H1 (cell line): ENCODE measurements at regions not wholly inside any gene's neighbourhood (a gene's known extent, or its start where the extent isn't known, plus 50 kb on each side); places are given as distances from the start of the nearest gene placed in this dataset.

Experiments used
- CTCF ChIA-PET: fragments of 300-600 bp; sonication (Branson Sonifier 250); formaldehyde crosslinking; loops from one replicate; lab custom pipeline; 2021; ENCODE audit not compliant: partially characterized antibody; lab: Charles Lee
- POLR2A ChIA-PET: fragments of 300-600 bp; sonication (Branson Sonifier 250); formaldehyde crosslinking; loops from one replicate; lab custom pipeline; 2021; ENCODE audit warnings: inconsistent platforms; ENCODE audit not compliant: partially characterized antibody; lab: Charles Lee
- DNase-seq, 2 experiments: peaks; one replicate each; pipeline versions ENCODE4 v3.0.0 to v3.0.0-alpha.2; 2010 to 2022; ENCODE audit warnings: low spot score in 2 of 2, low read depth in 1 of 2, mixed read lengths in 1 of 2
- FAIRE-seq: peaks from 2 replicates; lab custom pipeline; 2011; peaks lifted over from hg19 to GRCh38; lab: Jason Lieb, UNC
- H2AFZ ChIP-seq: 2 replicates; pipeline ENCODE4 v1.8.1; 2012; ENCODE audit warnings: low read length, inconsistent platforms
- H2AK5ac ChIP-seq: 2 replicates; pipeline ENCODE4 v1.6.1; 2013; ENCODE audit warnings: low read depth, low read length
- H2BK120ac ChIP-seq: replicated peaks from 2 replicates; pipeline ENCODE3; 2013; ENCODE audit warnings: low read depth, low read length, inconsistent platforms
- H2BK12ac ChIP-seq: 2 replicates; pipeline ENCODE4 v1.6.1; 2013; ENCODE audit warnings: low read depth, low read length
- H2BK15ac ChIP-seq: 2 replicates; pipeline ENCODE4 v1.6.1; 2013; ENCODE audit warnings: low read length
- H2BK20ac ChIP-seq: 2 replicates; pipeline ENCODE4 v1.6.1; 2013; ENCODE audit warnings: low read length
- H2BK5ac ChIP-seq: 2 replicates; pipeline ENCODE4 v1.6.1; 2013; ENCODE audit warnings: low read depth, low read length
- H3K14ac ChIP-seq: 2 replicates; pipeline ENCODE4 v1.6.1; 2013; ENCODE audit warnings: inconsistent platforms; ENCODE audit not compliant: insufficient read length
- H3K18ac ChIP-seq: 2 replicates; pipeline ENCODE4 v1.6.1; 2013; ENCODE audit warnings: low read length; ENCODE audit errors: extremely low read depth
- H3K23ac ChIP-seq: 2 replicates; pipeline ENCODE4 v1.6.1; 2013; ENCODE audit warnings: inconsistent platforms; ENCODE audit not compliant: insufficient read length
- H3K23me2 ChIP-seq: 2 replicates; pipeline ENCODE4 v1.6.1; 2013; ENCODE audit warnings: low read depth, low read length
- H3K27ac ChIP-seq: 2 replicates; pipeline ENCODE4 v1.6.1; 2011; ENCODE audit warnings: low read depth, low read length, inconsistent platforms
- H3K27me3 ChIP-seq, 4 experiments: replicated peaks in 1 of 4; 1 replicate in 1 of 4; 2 replicates in 3 of 4; pipeline versions ENCODE4 v1.6.1 to v1.8.1; 2011 to 2013; ENCODE audit warnings: low read length in 3 of 4, mild to moderate bottlenecking in 3 of 4, inconsistent platforms in 2 of 4, mixed read lengths in 2 of 4, moderate library complexity in 1 of 4; ENCODE audit not compliant: control insufficient read depth in 3 of 4, insufficient read depth in 3 of 4; ENCODE audit errors: extremely low read depth in 1 of 4
- H3K36me3 ChIP-seq, 4 experiments: 2 replicates each; pipeline versions ENCODE4 v1.6.1 to v1.8.1; 2011 to 2013; ENCODE audit warnings: mild to moderate bottlenecking in 4 of 4, low read length in 3 of 4, moderate library complexity in 2 of 4, control low read depth in 1 of 4, inconsistent platforms in 1 of 4; ENCODE audit not compliant: insufficient read depth in 4 of 4, control insufficient read depth in 2 of 4
- H3K4ac ChIP-seq: replicated peaks from 2 replicates; pipeline ENCODE3; 2013; ENCODE audit warnings: low read length, low read depth, mixed read lengths, inconsistent platforms; ENCODE audit not compliant: insufficient read length
- H3K4me1 ChIP-seq, 4 experiments: replicated peaks in 1 of 4; 1 replicate in 1 of 4; 2 replicates in 3 of 4; pipeline versions ENCODE4 v1.6.1 to v1.8.1; 2011 to 2013; ENCODE audit warnings: low read length in 3 of 4, inconsistent platforms in 2 of 4, mixed read lengths in 1 of 4; ENCODE audit not compliant: insufficient read depth in 4 of 4, control insufficient read depth in 3 of 4
- H3K4me2 ChIP-seq, 2 experiments: 2 replicates each; pipeline versions ENCODE4 v1.6.1 to v1.8.1; 2011 to 2013; ENCODE audit warnings: low read depth in 2 of 2, low read length in 2 of 2, control low read depth in 1 of 2, inconsistent platforms in 1 of 2, mild to moderate bottlenecking in 1 of 2; ENCODE audit not compliant: insufficient read depth in 1 of 2
- H3K4me3 ChIP-seq, 4 experiments: fragments of 200-600, 300-600 bp in 1 of 4; sonication (generic), shearing (Covaris generic), sonication (Bioruptor Twin) in 1 of 4; 2 replicates each; pipeline versions ENCODE4 v1.5.1 to v1.8.1; 2011 to 2016; ENCODE audit warnings: low read length in 4 of 4, low read depth in 3 of 4, control low read depth in 2 of 4, inconsistent platforms in 2 of 4, mild to moderate bottlenecking in 2 of 4, mixed read lengths in 1 of 4, moderate library complexity in 1 of 4; ENCODE audit not compliant: insufficient read depth in 2 of 4; ENCODE audit errors: extremely low read depth in 1 of 4
- H3K56ac ChIP-seq: replicated peaks from 2 replicates; pipeline ENCODE3; 2013; ENCODE audit warnings: low read depth, mild to moderate bottlenecking, mixed read lengths, low read length, inconsistent platforms; ENCODE audit not compliant: insufficient read length
- H3K79me1 ChIP-seq: 2 replicates; pipeline ENCODE4 v1.6.1; 2013; ENCODE audit warnings: low read depth, low read length, control low read depth
- H3K79me2 ChIP-seq, 2 experiments: 2 replicates each; pipeline versions ENCODE4 v1.6.1 to v1.8.1; 2012 to 2013; ENCODE audit warnings: low read length in 2 of 2, mild to moderate bottlenecking in 2 of 2, inconsistent platforms in 1 of 2; ENCODE audit not compliant: insufficient read depth in 2 of 2, control insufficient read depth in 1 of 2
- H3K9ac ChIP-seq, 4 experiments: replicated peaks in 1 of 4; 1 replicate in 1 of 4; 2 replicates in 3 of 4; pipeline versions ENCODE4 v1.6.1 to v1.8.1; 2011 to 2013; ENCODE audit warnings: low read depth in 3 of 4, low read length in 3 of 4, control low read depth in 2 of 4, mild to moderate bottlenecking in 2 of 4, moderate library complexity in 2 of 4, inconsistent platforms in 1 of 4; ENCODE audit errors: extremely low read depth in 1 of 4
- H3K9me3 ChIP-seq, 2 experiments: 2 replicates each; pipeline versions ENCODE4 v1.6.1 to v1.8.1; 2012 to 2013; ENCODE audit warnings: mild to moderate bottlenecking in 2 of 2, moderate library complexity in 2 of 2, control low read depth in 1 of 2, inconsistent platforms in 1 of 2, low read depth in 1 of 2, low read length in 1 of 2, mixed read lengths in 1 of 2; ENCODE audit not compliant: insufficient read depth in 2 of 2
- H4K20me1 ChIP-seq, 2 experiments: replicated peaks in 1 of 2; 2 replicates each; pipeline versions ENCODE3 to v1.8.1; 2011 to 2013; ENCODE audit warnings: inconsistent platforms in 2 of 2, low read length in 2 of 2, mild to moderate bottlenecking in 1 of 2; ENCODE audit not compliant: insufficient read depth in 2 of 2, control insufficient read depth in 1 of 2
- H4K5ac ChIP-seq: 2 replicates; pipeline ENCODE4 v1.6.1; 2013; ENCODE audit warnings: low read length, low read depth, mixed read lengths, inconsistent platforms; ENCODE audit not compliant: insufficient read length
- H4K8ac ChIP-seq: 2 replicates; pipeline ENCODE4 v1.8.0; 2013; ENCODE audit warnings: mild to moderate bottlenecking, moderate library complexity, low read length, inconsistent platforms; ENCODE audit not compliant: insufficient read depth; ENCODE audit errors: extremely low read depth
- H4K91ac ChIP-seq: replicated peaks from 2 replicates; pipeline ENCODE3; 2013; ENCODE audit warnings: low read length, mixed read lengths, inconsistent platforms; ENCODE audit not compliant: insufficient read length
- ATF3 ChIP-seq: IDR thresholded peaks from 2 replicates; pipeline ENCODE4 v1.6.1; 2011; ENCODE audit warnings: low read depth, mild to moderate bottlenecking, low read length; ENCODE audit not compliant: insufficient read depth
- RFX5 ChIP-seq: IDR thresholded peaks from 2 replicates; pipeline ENCODE4 v1.6.1; 2011; ENCODE audit warnings: low read depth, low read length, improper control_type of control experiment, borderline replicate concordance
- WGBS, 2 experiments: shearing (Covaris generic) in 1 of 2; methylation state at CpG; one replicate each; pipeline versions ENCODE4 v1.1.6 to v1.1.7; 2013 to 2015; ENCODE audit warnings: low lambda C conversion rate in 2 of 2, mixed read lengths in 2 of 2, inconsistent platforms in 1 of 2, low coverage in 1 of 2, missing lambda C conversion rate in 1 of 2; ENCODE audit not compliant: insufficient replicate concordance in 2 of 2, insufficient coverage in 1 of 2, insufficient read length in 1 of 2; ENCODE audit errors: extremely low coverage in 1 of 2, missing lambda C conversion rate in 1 of 2; 5-methylcytosine and 5-hydroxymethylcytosine counted together

GRCh38 chr4:97334348-97334747 lies 808.9 kb downstream of the STPG2 start:
- Histone ChIP-seq H2AK5ac (no peak overlapping the region), H2AFZ (no peak overlapping the region), H3K56ac (no peak overlapping the region), H4K20me1 (no peaks in the 10 kb centered on the region), H2BK15ac (no peak overlapping the region), H3K4me2 (no peak overlapping the region), H3K79me2 (no peaks in the 10 kb centered on the region), H3K36me3 (no peaks in the 10 kb centered on the region), H4K91ac (no peak overlapping the region), H3K18ac (no peak overlapping the region), H3K9me3 (no peaks in the 10 kb centered on the region), H2BK5ac (no peak overlapping the region), H3K27me3 (no peaks in the 10 kb centered on the region), H3K79me1 (no peaks in the 10 kb centered on the region), H2BK12ac (no peak overlapping the region), H3K4me3 (no peak overlapping the region), H3K23ac (no peak overlapping the region), H4K5ac (no peak overlapping the region), H2BK20ac (no peak overlapping the region), H3K9ac (no peak overlapping the region), H3K4ac (no peak overlapping the region), H4K8ac (no peak overlapping the region), H3K23me2 (no peaks in the 10 kb centered on the region), H3K4me1 (no peaks in the 10 kb centered on the region), H3K27ac (no peak overlapping the region), H2BK120ac (no peak overlapping the region), H3K14ac (no peak overlapping the region)
- DNase-seq (no peak), FAIRE-seq (no peak)
- POLR2A ChIA-PET = no interaction called here
- 90% methylated on average over 2 of the region's 2 CpGs; no CpG with 5 or more reads in 1 of the 2 experiments for WGBS, 2 experiments
- TF ChIP-seq ATF3 = no peak
- no peak for TF ChIP-seq RFX5
- CTCF ChIA-PET = no interaction called here
